ENCODE measurements at regions not wholly inside any gene's neighbourhood (a gene's known extent, or its start where the extent isn't known, plus 50 kb on each side); places are given as distances from the start of the nearest gene placed in this dataset.

- H3K9ac ChIP-seq (ENCODE audit: control insufficient read depth, extremely low read depth, insufficient read depth, low read length), result no peak overlapping the region
- DNase-seq (ENCODE audit: low read depth, low spot score) (no peak), FAIRE-seq (no peak)
- H3K9me1 ChIP-seq (ENCODE audit: control insufficient read depth, extremely low read depth, insufficient read depth, low read length), result no peaks in the 10 kb centered on the region
- dilution Hi-C loops (cut with MboI; ENCODE audit: extremely low pct_ligation_motif_present, low sequenced_read_pairs), result no loop called here
- H3K36me3 ChIP-seq (ENCODE audit: control insufficient read depth in 2 of 2, extremely low read depth in 1 of 2, insufficient read depth in 2 of 2, low read length in 2 of 2), result no peaks in the 10 kb centered on the region
- no peaks in the 10 kb centered on the region for H3K79me2 ChIP-seq (ENCODE audit: control insufficient read depth, insufficient read depth, low read length)
- no peaks in the 10 kb centered on the region for H3K4me1 ChIP-seq (ENCODE audit: control insufficient read depth, extremely low read depth, insufficient read depth, low read length)
- no peaks in the 10 kb centered on the region for H3K9me3 ChIP-seq (ENCODE audit: control insufficient read depth, low read depth, low read length)
- no peak overlapping the region for H2AFZ ChIP-seq (ENCODE audit: control insufficient read depth, low read length)
- no peaks in the 10 kb centered on the region for H3K27me3 ChIP-seq (ENCODE audit: control insufficient read depth, extremely low read depth, insufficient read depth, low read length)
- H4K20me1 ChIP-seq (ENCODE audit: control insufficient read depth, extremely low read depth, insufficient read depth, low read length), result no peaks in the 10 kb centered on the region
- no peak overlapping the region for H3K4me2 ChIP-seq (ENCODE audit: control insufficient read depth, extremely low read depth, insufficient read depth, low read depth, low read length)
- no peak for TF ChIP-seq EZH2 (IDR thresholded peaks at IDR 0.05; ENCODE audit: low read length)
- no peak for TF ChIP-seq CTCF (optimal IDR thresholded peaks at IDR 0.05 in 1 of 3, IDR thresholded peaks at IDR 0.05 in 1 of 3, conservative IDR thresholded peaks at IDR 0.05 in 1 of 3; ENCODE audit: extremely low read depth in 1 of 3, insufficient read depth in 2 of 3, low read length in 3 of 3)
- H3K4me3 ChIP-seq (ENCODE audit: control insufficient read depth in 2 of 3, extremely low read depth in 1 of 3, insufficient read depth in 2 of 3, low read depth in 1 of 3, low read length in 3 of 3), result no peak overlapping the region
- H3K27ac ChIP-seq (ENCODE audit: control insufficient read depth, insufficient read depth, low read length), result no peak overlapping the region
Observed at GRCh38 chr1:221118176-221118937, 239.1 kb downstream of the HLX start.

GRCh38 chr1:221118938-221119320 lies 239.7 kb downstream of the HLX start:
- H3K9me1 ChIP-seq (ENCODE audit: control insufficient read depth, extremely low read depth, insufficient read depth, low read length), result no peaks in the 10 kb centered on the region
- DNase-seq (ENCODE audit: low read depth, low spot score) (no peak), FAIRE-seq (no peak)
- H3K27ac ChIP-seq (ENCODE audit: control insufficient read depth, insufficient read depth, low read length), result no peak overlapping the region
- no peak overlapping the region for H3K4me3 ChIP-seq (ENCODE audit: control insufficient read depth in 2 of 3, extremely low read depth in 1 of 3, insufficient read depth in 2 of 3, low read depth in 1 of 3, low read length in 3 of 3)
- no peak overlapping the region for H3K4me2 ChIP-seq (ENCODE audit: control insufficient read depth, extremely low read depth, insufficient read depth, low read depth, low read length)
- H3K9ac ChIP-seq (ENCODE audit: control insufficient read depth, extremely low read depth, insufficient read depth, low read length), result no peak overlapping the region
- no peaks in the 10 kb centered on the region for H3K27me3 ChIP-seq (ENCODE audit: control insufficient read depth, extremely low read depth, insufficient read depth, low read length)
- H3K9me3 ChIP-seq (ENCODE audit: control insufficient read depth, low read depth, low read length), result no peaks in the 10 kb centered on the region
- no peaks in the 10 kb centered on the region for H3K36me3 ChIP-seq (ENCODE audit: control insufficient read depth in 2 of 2, extremely low read depth in 1 of 2, insufficient read depth in 2 of 2, low read length in 2 of 2)
- H2AFZ ChIP-seq (ENCODE audit: control insufficient read depth, low read length), result no peak overlapping the region
- H3K4me1 ChIP-seq (ENCODE audit: control insufficient read depth, extremely low read depth, insufficient read depth, low read length), result no peaks in the 10 kb centered on the region
- dilution Hi-C loops (cut with MboI; ENCODE audit: extremely low pct_ligation_motif_present, low sequenced_read_pairs), result no loop called here
- no peak for TF ChIP-seq CTCF (optimal IDR thresholded peaks at IDR 0.05 in 1 of 3, IDR thresholded peaks at IDR 0.05 in 1 of 3, conservative IDR thresholded peaks at IDR 0.05 in 1 of 3; ENCODE audit: extremely low read depth in 1 of 3, insufficient read depth in 2 of 3, low read length in 3 of 3)
- no peak for TF ChIP-seq EZH2 (IDR thresholded peaks at IDR 0.05; ENCODE audit: low read length)
- no peaks in the 10 kb centered on the region for H3K79me2 ChIP-seq (ENCODE audit: control insufficient read depth, insufficient read depth, low read length)
- no peaks in the 10 kb centered on the region for H4K20me1 ChIP-seq (ENCODE audit: control insufficient read depth, extremely low read depth, insufficient read depth, low read length)
